PFSK-1 (cell line): ENCODE measurements at regions not wholly inside any gene's neighbourhood (a gene's known extent, or its start where the extent isn't known, plus 50 kb on each side); places are given as distances from the start of the nearest gene placed in this dataset.

Experiments used
- FOXP2 ChIP-seq: optimal IDR thresholded peaks from 2 replicates; pipeline ENCODE3; 2011; ENCODE audit warnings: borderline replicate concordance, control low read depth, inconsistent platforms; ENCODE audit not compliant: insufficient read depth; ENCODE audit errors: extremely low read length, extremely low read depth
- POLR2AphosphoS5 ChIP-seq: IDR thresholded peaks from 2 replicates; pipeline ENCODE4 v1.6.1; 2012; ENCODE audit warnings: low read depth, mild to moderate bottlenecking, control low read depth, low read length, moderate library complexity
- SIN3A ChIP-seq: IDR thresholded peaks from 2 replicates; pipeline ENCODE4 v1.6.1; 2012; ENCODE audit warnings: mild to moderate bottlenecking, low read length, moderate library complexity, borderline replicate concordance; ENCODE audit not compliant: insufficient read depth
- TAF1 ChIP-seq: IDR thresholded peaks from 2 replicates; pipeline ENCODE4 v1.6.1; 2012; ENCODE audit warnings: low read length, control low read depth, borderline replicate concordance; ENCODE audit not compliant: insufficient read depth
- TF ChIP-seq, protein P1 (sequence below), 2 experiments: IDR thresholded peaks; 2 replicates each; pipeline versions ENCODE4 v1.6.1 to v1.8.0; 2011 to 2012; ENCODE audit warnings: low read depth in 2 of 2, low read length in 2 of 2, control low read depth in 1 of 2, inconsistent platforms in 1 of 2, mild to moderate bottlenecking in 1 of 2, moderate library complexity in 1 of 2; ENCODE audit not compliant: insufficient read depth in 1 of 2

DNA sequence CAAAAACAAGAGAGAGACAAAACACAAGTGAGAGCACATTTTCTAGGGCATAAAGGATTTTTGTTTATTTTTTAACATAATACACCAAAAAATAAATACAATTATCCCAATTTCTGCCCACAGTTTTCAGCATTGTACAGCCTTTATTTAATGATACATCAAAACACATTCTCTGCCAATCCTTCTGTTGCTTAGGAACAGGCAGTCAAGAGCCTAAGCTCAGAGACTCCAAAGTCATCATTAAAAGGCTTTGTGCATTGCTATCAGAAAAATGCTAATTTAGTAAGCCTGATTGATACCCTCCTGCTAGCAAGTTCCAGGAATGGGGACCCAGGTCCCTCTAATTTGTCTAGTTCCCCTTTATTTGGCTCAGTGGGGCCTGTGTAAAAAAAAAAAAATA, 536.5 kb downstream of the RPS29 start:
- TF ChIP-seq, protein P1, sequence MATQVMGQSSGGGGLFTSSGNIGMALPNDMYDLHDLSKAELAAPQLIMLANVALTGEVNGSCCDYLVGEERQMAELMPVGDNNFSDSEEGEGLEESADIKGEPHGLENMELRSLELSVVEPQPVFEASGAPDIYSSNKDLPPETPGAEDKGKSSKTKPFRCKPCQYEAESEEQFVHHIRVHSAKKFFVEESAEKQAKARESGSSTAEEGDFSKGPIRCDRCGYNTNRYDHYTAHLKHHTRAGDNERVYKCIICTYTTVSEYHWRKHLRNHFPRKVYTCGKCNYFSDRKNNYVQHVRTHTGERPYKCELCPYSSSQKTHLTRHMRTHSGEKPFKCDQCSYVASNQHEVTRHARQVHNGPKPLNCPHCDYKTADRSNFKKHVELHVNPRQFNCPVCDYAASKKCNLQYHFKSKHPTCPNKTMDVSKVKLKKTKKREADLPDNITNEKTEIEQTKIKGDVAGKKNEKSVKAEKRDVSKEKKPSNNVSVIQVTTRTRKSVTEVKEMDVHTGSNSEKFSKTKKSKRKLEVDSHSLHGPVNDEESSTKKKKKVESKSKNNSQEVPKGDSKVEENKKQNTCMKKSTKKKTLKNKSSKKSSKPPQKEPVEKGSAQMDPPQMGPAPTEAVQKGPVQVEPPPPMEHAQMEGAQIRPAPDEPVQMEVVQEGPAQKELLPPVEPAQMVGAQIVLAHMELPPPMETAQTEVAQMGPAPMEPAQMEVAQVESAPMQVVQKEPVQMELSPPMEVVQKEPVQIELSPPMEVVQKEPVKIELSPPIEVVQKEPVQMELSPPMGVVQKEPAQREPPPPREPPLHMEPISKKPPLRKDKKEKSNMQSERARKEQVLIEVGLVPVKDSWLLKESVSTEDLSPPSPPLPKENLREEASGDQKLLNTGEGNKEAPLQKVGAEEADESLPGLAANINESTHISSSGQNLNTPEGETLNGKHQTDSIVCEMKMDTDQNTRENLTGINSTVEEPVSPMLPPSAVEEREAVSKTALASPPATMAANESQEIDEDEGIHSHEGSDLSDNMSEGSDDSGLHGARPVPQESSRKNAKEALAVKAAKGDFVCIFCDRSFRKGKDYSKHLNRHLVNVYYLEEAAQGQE (IDR thresholded peaks at IDR 0.05; ENCODE audit: insufficient read depth in 1 of 2, low read depth in 2 of 2, low read length in 2 of 2) = no peak
- TF ChIP-seq TAF1 (no peak), SIN3A (no peak), FOXP2 (no peak), POLR2AphosphoS5 (no peak)

DNA sequence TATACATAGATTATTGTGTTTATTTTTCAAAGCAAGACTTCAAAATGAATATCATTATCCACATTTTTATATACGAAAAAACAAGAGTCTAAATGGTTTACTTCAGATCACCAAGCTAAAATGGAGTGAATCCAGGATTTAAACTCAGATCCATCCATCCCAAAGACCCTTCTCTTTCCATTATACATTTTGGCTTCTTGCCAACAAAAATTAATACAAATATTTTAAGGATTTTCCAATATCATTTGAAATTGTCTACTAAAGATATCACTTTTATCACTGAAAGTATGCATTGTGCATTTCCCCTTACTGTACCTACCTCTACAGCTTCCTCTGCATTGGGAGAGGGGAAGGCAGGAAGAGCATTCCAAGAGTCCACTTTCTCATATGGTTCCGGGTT, 541.2 kb downstream of the RPS29 start:
- TF ChIP-seq POLR2AphosphoS5 = no peak
- no peak for TF ChIP-seq FOXP2
- no peak for TF ChIP-seq TAF1
- TF ChIP-seq, protein P1 (IDR thresholded peaks at IDR 0.05; ENCODE audit: insufficient read depth in 1 of 2, low read depth in 2 of 2, low read length in 2 of 2) = no peak

GRCh38 chr14:49036984-49037516, 549.1 kb downstream of the RPS29 start:
- no peak for TF ChIP-seq TAF1
- TF ChIP-seq FOXP2 = no peak
- TF ChIP-seq, protein P1 (IDR thresholded peaks at IDR 0.05; ENCODE audit: insufficient read depth in 1 of 2, low read depth in 2 of 2, low read length in 2 of 2) = no peak
- TF ChIP-seq POLR2AphosphoS5 = no peak
- TF ChIP-seq SIN3A = no peak

DNA sequence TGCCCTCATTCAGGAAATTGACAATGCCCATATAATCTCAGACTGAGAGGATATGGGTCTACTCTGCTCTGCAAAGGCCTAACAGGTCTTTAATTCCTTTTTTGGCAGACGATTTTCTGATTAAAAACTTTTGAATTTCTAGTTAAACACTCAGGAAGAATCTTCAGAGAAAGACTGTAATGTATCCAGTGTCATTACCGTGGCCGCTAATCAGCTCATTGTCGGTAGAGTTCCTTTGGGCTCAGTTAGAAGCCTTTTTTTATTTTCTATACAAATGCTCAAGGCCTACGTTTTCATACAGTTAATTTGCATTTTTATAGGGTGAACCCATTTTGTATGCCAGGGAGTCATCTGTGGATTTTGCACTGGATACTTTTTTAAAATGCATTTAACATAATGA, 549.9 kb downstream of the RPS29 start:
- TF ChIP-seq TAF1 = no peak

GRCh38 chr14:49033131-49033530, 553.0 kb downstream of the RPS29 start:
- TF ChIP-seq, protein P1 (IDR thresholded peaks at IDR 0.05; ENCODE audit: insufficient read depth in 1 of 2, low read depth in 2 of 2, low read length in 2 of 2) = no peak
- TF ChIP-seq POLR2AphosphoS5 (no peak), SIN3A (no peak), FOXP2 (no peak)
